IMR-90 (cell line): ENCODE measurements at regions not wholly inside any gene's neighbourhood (a gene's known extent, or its start where the extent isn't known, plus 50 kb on each side); places are given as distances from the start of the nearest gene placed in this dataset.

Experiments used
- ATAC-seq: fragments of 200-7000 bp; cut with Tn5 transposase; 2 replicates; pipeline ENCODE4 v1.9.1; 2020; ENCODE audit warnings: low read depth, mild to moderate bottlenecking, moderate library complexity
- BruUV-seq: library from RNA; stranded (reverse); fragments of 400-500 nt; replicated peaks from 2 replicates; lab custom pipeline; 2021; lab: Mats Ljungman, UMichigan
- CTCF ChIA-PET: fragments of 300-600 bp; formaldehyde crosslinking; extraction: SDS; loops from one replicate; lab custom pipeline; 2021; ENCODE audit warnings: antibody characterized with exemption; lab: Yijun Ruan, JAX
- POLR2A ChIA-PET: fragments of 300-600 bp; sonication (Branson Sonifier 250); formaldehyde crosslinking; loops from one replicate; lab custom pipeline; 2022; ENCODE audit warnings: antibody characterized with exemption; ENCODE audit not compliant: unreplicated experiment; lab: Charles Lee
- DNase-seq: peaks from one replicate; pipeline ENCODE4 v3.0.0; 2013
- H2AFZ ChIP-seq: replicated peaks from 2 replicates; pipeline ENCODE3; 2013; ENCODE audit warnings: low read length, mild to moderate bottlenecking; ENCODE audit not compliant: poor library complexity
- H2AK5ac ChIP-seq: 2 replicates; pipeline ENCODE4 v1.6.1; 2013; ENCODE audit warnings: low read depth, low read length, inconsistent platforms
- H2AK9ac ChIP-seq: replicated peaks from 2 replicates; pipeline ENCODE3; 2013; ENCODE audit warnings: mild to moderate bottlenecking, low read depth, low read length, moderate library complexity; ENCODE audit not compliant: poor library complexity
- H2BK120ac ChIP-seq: 2 replicates; pipeline ENCODE4 v1.6.1; 2013; ENCODE audit warnings: low read depth, low read length, inconsistent platforms
- H2BK15ac ChIP-seq: 3 replicates; pipeline ENCODE4 v1.6.1; 2013; ENCODE audit warnings: low read depth, low read length, inconsistent platforms
- H2BK20ac ChIP-seq: 2 replicates; pipeline ENCODE4 v1.6.1; 2013; ENCODE audit warnings: low read depth, mild to moderate bottlenecking, inconsistent platforms, low read length, moderate library complexity
- H2BK5ac ChIP-seq: 2 replicates; pipeline ENCODE4 v1.6.1; 2013; ENCODE audit warnings: mild to moderate bottlenecking, low read depth, low read length, inconsistent platforms; ENCODE audit not compliant: poor library complexity, severe bottlenecking
- H3K14ac ChIP-seq: replicated peaks from 2 replicates; pipeline ENCODE4 v1.6.1; 2013; ENCODE audit warnings: low read depth, low read length, inconsistent platforms
- H3K18ac ChIP-seq: 2 replicates; pipeline ENCODE4 v1.6.1; 2013; ENCODE audit warnings: low read depth, low read length, control low read depth
- H3K23ac ChIP-seq: 2 replicates; pipeline ENCODE4 v1.6.1; 2013; ENCODE audit warnings: low read depth, low read length, inconsistent platforms
- H3K27ac ChIP-seq: 2 replicates; pipeline ENCODE4 v1.5.1; 2013; ENCODE audit warnings: mild to moderate bottlenecking, control low read depth, low read length; ENCODE audit not compliant: insufficient read depth
- H3K27me3 ChIP-seq: 2 replicates; pipeline ENCODE4 v1.6.1; 2013; ENCODE audit warnings: low read length; ENCODE audit not compliant: control insufficient read depth, insufficient read depth
- H3K36me3 ChIP-seq: 2 replicates; pipeline ENCODE4 v1.6.1; 2013; ENCODE audit warnings: low read length, mixed read lengths; ENCODE audit not compliant: control insufficient read depth, insufficient read depth
- H3K4ac ChIP-seq: 2 replicates; pipeline ENCODE4 v1.6.1; 2013; ENCODE audit warnings: low read depth, low read length, inconsistent platforms
- H3K4me1 ChIP-seq: 2 replicates; pipeline ENCODE4 v1.6.1; 2013; ENCODE audit warnings: low read length, mixed read lengths; ENCODE audit not compliant: control insufficient read depth, insufficient read depth
- H3K4me2 ChIP-seq: 2 replicates; pipeline ENCODE4 v1.6.1; 2013; ENCODE audit warnings: low read depth, mild to moderate bottlenecking, control low read depth, low read length, moderate library complexity
- H3K4me3 ChIP-seq: 2 replicates; pipeline ENCODE4 v1.5.1; 2013; ENCODE audit warnings: low read depth, mild to moderate bottlenecking, control low read depth, low read length, moderate library complexity; ENCODE audit not compliant: insufficient read depth
- H3K56ac ChIP-seq: 2 replicates; pipeline ENCODE4 v1.6.1; 2013; ENCODE audit warnings: low read length, inconsistent platforms; ENCODE audit not compliant: insufficient read depth; ENCODE audit errors: extremely low read depth
- H3K79me1 ChIP-seq, 2 experiments: 2 replicates each; pipeline ENCODE4 v1.6.1; 2013; ENCODE audit warnings: low read length in 2 of 2, inconsistent platforms in 1 of 2, low read depth in 1 of 2
- H3K9ac ChIP-seq: 2 replicates; pipeline ENCODE4 v1.6.1; 2013; ENCODE audit warnings: low read depth, low read length, control low read depth
- H3K9me1 ChIP-seq: 2 replicates; pipeline ENCODE4 v1.6.1; 2013; ENCODE audit warnings: low read length, inconsistent platforms; ENCODE audit not compliant: insufficient read depth
- H3K9me3 ChIP-seq: 2 replicates; pipeline ENCODE4 v1.6.1; 2013; ENCODE audit warnings: low read length; ENCODE audit not compliant: control insufficient read depth, insufficient read depth
- H4K20me1 ChIP-seq: 2 replicates; pipeline ENCODE4 v1.6.1; 2013; ENCODE audit warnings: low read length, inconsistent platforms; ENCODE audit not compliant: insufficient read depth
- H4K5ac ChIP-seq: 2 replicates; pipeline ENCODE4 v1.6.1; 2013; ENCODE audit warnings: mild to moderate bottlenecking, low read depth, low read length, control low read depth
- H4K8ac ChIP-seq, 2 experiments: 2 replicates each; pipeline ENCODE4 v1.6.1; 2013; ENCODE audit warnings: low read depth in 2 of 2, low read length in 2 of 2, control low read depth in 1 of 2, inconsistent platforms in 1 of 2
- H4K91ac ChIP-seq: 2 replicates; pipeline ENCODE4 v1.6.1; 2013; ENCODE audit warnings: low read depth, low read length, inconsistent platforms; ENCODE audit not compliant: insufficient read depth
- BHLHE40 ChIP-seq: fragments of 150-350 bp; IDR thresholded peaks from 2 replicates; pipeline ENCODE4 v1.6.1; 2016; ENCODE audit warnings: mild to moderate bottlenecking, low read depth, low read length
- CEBPB ChIP-seq: IDR thresholded peaks from 2 replicates; pipeline ENCODE4 v1.6.1; 2012; ENCODE audit warnings: low read depth, low read length, improper control_type of control experiment
- FOS ChIP-seq: fragments of 150-350 bp; IDR thresholded peaks from 2 replicates; pipeline ENCODE4 v1.6.1; 2016; ENCODE audit warnings: low read depth, low read length
- MAFK ChIP-seq: IDR thresholded peaks from 2 replicates; pipeline ENCODE4 v1.6.1; 2012; ENCODE audit warnings: low read depth, low read length, improper control_type of control experiment
- MAZ ChIP-seq: IDR thresholded peaks from 2 replicates; pipeline ENCODE4 v1.6.1; 2012; ENCODE audit warnings: low read depth, mild to moderate bottlenecking, low read length, improper control_type of control experiment, moderate library complexity, borderline replicate concordance
- MXI1 ChIP-seq: IDR thresholded peaks from 2 replicates; pipeline ENCODE4 v1.6.1; 2012; ENCODE audit warnings: low read depth, mild to moderate bottlenecking, low read length, moderate library complexity, borderline replicate concordance
- NFE2L2 ChIP-seq: fragments of 150-350 bp; IDR thresholded peaks from 2 replicates; pipeline ENCODE4 v1.6.1; 2016; ENCODE audit warnings: low read depth, mild to moderate bottlenecking, low read length
- POLR2A ChIP-seq: IDR thresholded peaks from 2 replicates; pipeline ENCODE4 v1.6.1; 2012; ENCODE audit warnings: mild to moderate bottlenecking, low read depth, low read length
- SMC3 ChIP-seq: fragments of 150-350 bp; IDR thresholded peaks from 2 replicates; pipeline ENCODE4 v1.6.1; 2016; ENCODE audit warnings: low read depth, mild to moderate bottlenecking, antibody characterized with exemption, low read length, moderate library complexity
- WGBS, 2 experiments: methylation state at CpG; one replicate each; pipeline versions ENCODE4 v1.1.5 to v1.1.7; 2013; ENCODE audit warnings: missing lambda C conversion rate in 2 of 2; ENCODE audit not compliant: insufficient read length in 1 of 2; ENCODE audit errors: extremely low coverage in 2 of 2; 5-methylcytosine and 5-hydroxymethylcytosine counted together
- dilution Hi-C: fragments of 300-500 bp; cut with HindIII; formaldehyde crosslinking; loops from one replicate; pipeline ENCODE4 v1.14.3; 2018; ENCODE audit warnings: low sequenced_read_pairs; ENCODE audit not compliant: unreplicated experiment
- in situ Hi-C: fragments of 300-500 bp; cut with MboI; formaldehyde crosslinking; loops from 3 replicates; pipeline ENCODE4 v1.14.3; 2019; ENCODE audit warnings: low sequenced_read_pairs, inconsistent platforms, mixed read lengths
- intact Hi-C: fragments of 100-400 bp; cut with micrococcal nuclease; formaldehyde crosslinking; loops from 2 replicates; pipeline ENCODE4 v1.10.0; 2022
- TF ChIP-seq, protein P1 (sequence below): fragments of 150-350 bp; IDR thresholded peaks from 2 replicates; pipeline ENCODE4 v1.6.1; 2016; ENCODE audit warnings: low read depth, mild to moderate bottlenecking, low read length, moderate library complexity, borderline replicate concordance

DNA sequence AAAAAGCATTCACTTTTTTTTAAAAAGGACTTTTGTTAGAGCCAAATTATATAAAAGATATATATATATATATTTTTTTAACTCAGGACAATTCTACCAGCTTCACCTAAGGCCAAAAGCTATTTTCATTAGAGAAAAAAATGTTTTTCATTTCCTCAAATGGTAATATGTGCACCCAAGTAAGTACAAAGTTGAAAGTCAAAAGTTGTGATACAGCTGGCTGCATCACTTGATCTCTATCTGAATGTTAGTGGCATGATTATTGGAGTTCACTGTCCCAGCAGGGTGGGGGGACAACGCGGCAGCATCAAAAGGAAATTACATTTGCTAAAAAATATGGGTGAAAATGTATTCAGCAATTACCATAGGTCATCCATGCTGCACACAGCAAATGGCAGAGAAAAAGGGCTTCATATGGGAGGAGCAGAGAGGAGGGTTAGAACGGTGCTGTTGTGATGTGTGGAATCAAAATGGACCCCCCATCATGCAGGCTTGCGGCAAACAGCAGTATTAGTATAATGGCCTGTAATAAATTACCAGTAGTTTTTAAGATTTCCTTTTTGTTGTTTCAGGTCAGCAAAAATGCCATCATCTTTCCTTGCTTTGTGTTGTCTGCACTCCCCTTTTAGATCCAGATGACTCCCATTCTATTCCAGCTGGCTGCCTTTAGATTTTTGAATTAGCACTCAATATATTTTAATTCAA is 253.7 kb downstream of the MAT2B start (continued):
- TF ChIP-seq, protein P1, sequence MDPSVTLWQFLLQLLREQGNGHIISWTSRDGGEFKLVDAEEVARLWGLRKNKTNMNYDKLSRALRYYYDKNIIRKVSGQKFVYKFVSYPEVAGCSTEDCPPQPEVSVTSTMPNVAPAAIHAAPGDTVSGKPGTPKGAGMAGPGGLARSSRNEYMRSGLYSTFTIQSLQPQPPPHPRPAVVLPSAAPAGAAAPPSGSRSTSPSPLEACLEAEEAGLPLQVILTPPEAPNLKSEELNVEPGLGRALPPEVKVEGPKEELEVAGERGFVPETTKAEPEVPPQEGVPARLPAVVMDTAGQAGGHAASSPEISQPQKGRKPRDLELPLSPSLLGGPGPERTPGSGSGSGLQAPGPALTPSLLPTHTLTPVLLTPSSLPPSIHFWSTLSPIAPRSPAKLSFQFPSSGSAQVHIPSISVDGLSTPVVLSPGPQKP: no peak

DNA sequence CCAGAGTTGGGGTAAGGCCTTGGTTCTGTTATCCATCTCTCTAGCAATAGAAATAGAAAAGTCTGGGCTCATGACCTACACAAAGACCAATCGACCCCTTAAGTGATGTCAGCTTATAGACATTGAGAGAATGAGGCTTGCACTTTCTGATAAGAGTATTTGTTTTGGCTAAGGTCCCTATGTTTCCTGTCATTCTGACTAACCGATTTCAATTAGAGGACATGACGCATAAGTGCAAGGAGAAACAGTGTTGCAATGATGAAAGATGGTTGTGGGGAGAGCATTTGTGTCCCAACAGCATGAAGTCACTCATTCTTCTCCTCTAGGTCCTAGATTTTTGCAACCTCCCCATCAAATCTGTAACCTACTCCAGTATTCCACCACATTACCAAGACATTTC is 255.1 kb downstream of the MAT2B start:
- Histone ChIP-seq H3K56ac (0 out of 2 replicates have a peak overlapping the region, but pooled peaks have one; percentile 2), H4K8ac (peak overlapping the region; percentile 44 to 69), H3K9me1 (no peaks in the 10 kb centered on the region), H3K4me2 (no peak overlapping the region), H3K4me1 (peaks cover 5% of the 10 kb centered on the region; the same call in 1 of the 2 replicates), H2AFZ (no peak overlapping the region), H4K91ac (peak overlapping the region; percentile 73), H3K27ac (no peak overlapping the region), H4K20me1 (no peaks in the 10 kb centered on the region), H3K18ac (peak overlapping the region; percentile 82), H3K4me3 (no peak overlapping the region), H3K9ac (no peak overlapping the region), H2AK9ac (no peak overlapping the region), H2BK120ac (peak overlapping the region; percentile 77), H2AK5ac (no peak overlapping the region), H3K9me3 (no peaks in the 10 kb centered on the region; the same call in 1 of the 2 replicates), H2BK5ac (peak overlapping the region; percentile 76), H3K23ac (peak overlapping the region; percentile 28; the same call in 1 of the 2 replicates), H3K14ac (peak overlapping the region; percentile 46), H4K5ac (peak overlapping the region; percentile 69; the same call in 1 of the 2 replicates), H3K4ac (peak overlapping the region; percentile 73), H2BK15ac (no peak overlapping the region; the same call in 2 of the 3 replicates), H3K27me3 (no peaks in the 10 kb centered on the region), H3K36me3 (no peaks in the 10 kb centered on the region), H2BK20ac (peak overlapping the region; percentile 45), H3K79me1 (no peaks in the 10 kb centered on the region)
- DNase-seq (peak; percentile 99), ATAC-seq (peak; percentile 87)
- CTCF ChIA-PET: no interaction called here
- in situ Hi-C loops (no loop called here), intact Hi-C loops (no loop called here), dilution Hi-C loops (no loop called here)
- POLR2A ChIA-PET: no interaction called here
- no CpG with 5 or more reads among the region's 3 CpGs for WGBS, 2 experiments
- TF ChIP-seq POLR2A (no peak), MAFK (peak; percentile 23; the same call in 1 of the 2 replicates), NFE2L2 (peak; percentile 60; the same call in 1 of the 2 replicates), MXI1 (no peak), FOS (peak; percentile 86), MAZ (0 out of 2 replicates have a peak, but pooled peaks have one; percentile 11), BHLHE40 (0 out of 2 replicates have a peak, but pooled peaks have one; percentile 18), CEBPB (peak; percentile 100), SMC3 (no peak)
- TF ChIP-seq, protein P1: no peak
- no TSS peak for BruUV-seq
